DND-41 (cell line): ENCODE measurements at regions not wholly inside any gene's neighbourhood (a gene's known extent, or its start where the extent isn't known, plus 50 kb on each side); places are given as distances from the start of the nearest gene placed in this dataset.

Experiments
- EZH2 ChIP-seq: IDR thresholded peaks from 3 replicates; pipeline ENCODE4 v1.6.1; 2012; ENCODE audit warnings: borderline replicate concordance, low read depth, mild to moderate bottlenecking, moderate library complexity, low read length, inconsistent platforms; ENCODE audit not compliant: severe bottlenecking
- TF ChIP-seq, protein P1 (sequence below): IDR thresholded peaks from 2 replicates; pipeline ENCODE4 v1.5.1; 2012; ENCODE audit warnings: borderline replicate concordance, low read length, moderate library complexity, mild to moderate bottlenecking; ENCODE audit not compliant: poor library complexity, severe bottlenecking; ENCODE audit errors: extremely low read depth

- TF ChIP-seq EZH2 = no peak
- TF ChIP-seq, protein P1, sequence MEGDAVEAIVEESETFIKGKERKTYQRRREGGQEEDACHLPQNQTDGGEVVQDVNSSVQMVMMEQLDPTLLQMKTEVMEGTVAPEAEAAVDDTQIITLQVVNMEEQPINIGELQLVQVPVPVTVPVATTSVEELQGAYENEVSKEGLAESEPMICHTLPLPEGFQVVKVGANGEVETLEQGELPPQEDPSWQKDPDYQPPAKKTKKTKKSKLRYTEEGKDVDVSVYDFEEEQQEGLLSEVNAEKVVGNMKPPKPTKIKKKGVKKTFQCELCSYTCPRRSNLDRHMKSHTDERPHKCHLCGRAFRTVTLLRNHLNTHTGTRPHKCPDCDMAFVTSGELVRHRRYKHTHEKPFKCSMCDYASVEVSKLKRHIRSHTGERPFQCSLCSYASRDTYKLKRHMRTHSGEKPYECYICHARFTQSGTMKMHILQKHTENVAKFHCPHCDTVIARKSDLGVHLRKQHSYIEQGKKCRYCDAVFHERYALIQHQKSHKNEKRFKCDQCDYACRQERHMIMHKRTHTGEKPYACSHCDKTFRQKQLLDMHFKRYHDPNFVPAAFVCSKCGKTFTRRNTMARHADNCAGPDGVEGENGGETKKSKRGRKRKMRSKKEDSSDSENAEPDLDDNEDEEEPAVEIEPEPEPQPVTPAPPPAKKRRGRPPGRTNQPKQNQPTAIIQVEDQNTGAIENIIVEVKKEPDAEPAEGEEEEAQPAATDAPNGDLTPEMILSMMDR = no peak
These were observed 282.9 kb downstream of the ALG10 start for GRCh38 chr12:34305176-34305575.
